PC-9 (cell line): ENCODE measurements at regions not wholly inside any gene's neighbourhood (a gene's known extent, or its start where the extent isn't known, plus 50 kb on each side); places are given as distances from the start of the nearest gene placed in this dataset.

ENCODE experiments used
- CTCF ChIP-seq: fragments of 200-600 bp; sonication (generic); conservative IDR thresholded peaks from 2 replicates; pipeline ENCODE4 v1.6.1; 2017; ENCODE audit warnings: mixed run types, antibody characterized with exemption, mild to moderate bottlenecking, moderate library complexity
- EZH2 ChIP-seq: fragments of 200-600 bp; sonication (generic); IDR thresholded peaks from 2 replicates; pipeline ENCODE4 v1.8.0; 2017; ENCODE audit warnings: antibody characterized with exemption, low read depth

GRCh38 chr1:5575396-5575940 is 416.8 kb downstream of the NPHP4 start:
- no peak for TF ChIP-seq CTCF
- no peak for TF ChIP-seq EZH2
